ENCODE measurements at regions not wholly inside any gene's neighbourhood (a gene's known extent, or its start where the extent isn't known, plus 50 kb on each side); places are given as distances from the start of the nearest gene placed in this dataset.
"Not testable (repeated sequence)": the region's sequence is repeated elsewhere in the genome, so short reads cannot be mapped to it uniquely, and the experiment has no call there.

GRCh38 chr6:87755708-87756671 is 54.0 kb upstream of the AKIRIN2 start:
- DNase-seq, result no peak

- no peak for DNase-seq
Measured at GRCh38 chr6:87754828-87755227, 52.8 kb upstream of the AKIRIN2 start.

- DNase-seq, result no peak
Measured at GRCh38 chr6:87753131-87753685, 51.2 kb upstream of the AKIRIN2 start.

GRCh38 chr6:87752503-87752902 is 50.5 kb upstream of the AKIRIN2 start:
- not testable (repeated sequence) for DNase-seq

All from NCI-H1694 (cell line).